GM18519 (cell line): ENCODE measurements at regions not wholly inside any gene's neighbourhood (a gene's known extent, or its start where the extent isn't known, plus 50 kb on each side); places are given as distances from the start of the nearest gene placed in this dataset.

ENCODE experiments used
- ATAC-seq: cut with Tn5 transposase; IDR thresholded peaks from one replicate; pipeline ENCODE4 v1.9.1; 2021; ENCODE audit warnings: mild to moderate bottlenecking, moderate library complexity; ENCODE audit not compliant: unreplicated experiment, low FRiP score

GRCh38 chrX:7294483-7294882 is 146.5 kb upstream of the PUDP start:
- ATAC-seq, result no peak

- no peak for ATAC-seq
These were observed 138.3 kb upstream of the PUDP start for GRCh38 chrX:7286168-7286837.

GRCh38 chrX:7285765-7286164 is 137.8 kb upstream of the PUDP start:
- no peak for ATAC-seq

GRCh38 chrX:7283741-7284140 is 135.8 kb upstream of the PUDP start:
- no peak for ATAC-seq

- ATAC-seq, result no peak
These were observed 132.6 kb upstream of the PUDP start for GRCh38 chrX:7280520-7280919.

- no peak for ATAC-seq
These were observed 124.4 kb upstream of the PUDP start for GRCh38 chrX:7272346-7272745.

- no peak for ATAC-seq
These were observed 123.0 kb upstream of the PUDP start for GRCh38 chrX:7270933-7271332.

GRCh38 chrX:7269991-7270390 is 122.0 kb upstream of the PUDP start:
- ATAC-seq, result no peak

- no peak for ATAC-seq
These were observed 121.6 kb upstream of the PUDP start for GRCh38 chrX:7269589-7269988.

- ATAC-seq, result no peak
These were observed 118.3 kb upstream of the PUDP start for GRCh38 chrX:7266288-7266687.

- ATAC-seq, result peak; percentile 33
These were observed 116.4 kb upstream of the PUDP start for GRCh38 chrX:7264399-7264798.

- ATAC-seq, result no peak
These were observed 116.0 kb upstream of the PUDP start for GRCh38 chrX:7263961-7264360.

- no peak for ATAC-seq
These were observed 115.4 kb upstream of the PUDP start for GRCh38 chrX:7263330-7263729.

GRCh38 chrX:7262551-7262950 is 114.6 kb upstream of the PUDP start:
- no peak for ATAC-seq

- ATAC-seq, result peak; percentile 86
These were observed 113.8 kb upstream of the PUDP start for GRCh38 chrX:7261672-7262332.

GRCh38 chrX:7254144-7254543 is 106.2 kb upstream of the PUDP start:
- ATAC-seq, result no peak

GRCh38 chrX:7253565-7253964 is 105.6 kb upstream of the PUDP start:
- no peak for ATAC-seq

- no peak for ATAC-seq
These were observed 104.2 kb upstream of the PUDP start for GRCh38 chrX:7252013-7252610.

- no peak for ATAC-seq
These were observed 99.4 kb upstream of the PUDP start for GRCh38 chrX:7247346-7247745.

GRCh38 chrX:7244405-7244804 is 96.5 kb upstream of the PUDP start:
- no peak for ATAC-seq

- peak; percentile 99 for ATAC-seq
These were observed 94.7 kb upstream of the PUDP start for GRCh38 chrX:7242613-7243012.

GRCh38 chrX:7240929-7241328 is 93.0 kb upstream of the PUDP start:
- ATAC-seq, result no peak
